Astrocyte (in vitro differentiated cells and primary cell): ENCODE measurements at regions not wholly inside any gene's neighbourhood (a gene's known extent, or its start where the extent isn't known, plus 50 kb on each side); places are given as distances from the start of the nearest gene placed in this dataset.

Experiments
- DNase-seq: peaks from one replicate; pipeline ENCODE4 v3.0.0-alpha.2; 2010; ENCODE audit warnings: low read depth
- FAIRE-seq: peaks from 2 replicates; lab custom pipeline; 2011; peaks lifted over from hg19 to GRCh38; lab: Jason Lieb, UNC
- H2AFZ ChIP-seq: 2 replicates; pipeline ENCODE4 v1.6.0; 2012; ENCODE audit warnings: low read depth, low read length, inconsistent platforms
- H3K27ac ChIP-seq: 2 replicates; pipeline ENCODE4 v1.5.1; 2011; ENCODE audit warnings: low read depth, low read length, inconsistent platforms
- H3K27me3 ChIP-seq: 2 replicates; pipeline ENCODE4 v1.6.0; 2011; ENCODE audit warnings: low read length, inconsistent platforms; ENCODE audit not compliant: insufficient read depth
- H3K36me3 ChIP-seq: 2 replicates; pipeline ENCODE4 v1.5.1; 2011; ENCODE audit warnings: low read length, inconsistent platforms; ENCODE audit not compliant: insufficient read depth
- H3K4me1 ChIP-seq: 2 replicates; pipeline ENCODE4 v1.5.1; 2011; ENCODE audit warnings: low read length, inconsistent platforms; ENCODE audit not compliant: insufficient read depth
- H3K4me2 ChIP-seq: 2 replicates; pipeline ENCODE4 v1.6.0; 2012; ENCODE audit warnings: low read length, inconsistent platforms
- H3K4me3 ChIP-seq: 2 replicates; pipeline ENCODE4 v1.5.1; 2011; ENCODE audit warnings: low read depth, mild to moderate bottlenecking, low read length, inconsistent platforms; ENCODE audit not compliant: insufficient read depth
- H3K79me2 ChIP-seq: 2 replicates; pipeline ENCODE4 v1.6.0; 2012; ENCODE audit warnings: mild to moderate bottlenecking, low read length, inconsistent platforms; ENCODE audit not compliant: insufficient read depth
- H3K9ac ChIP-seq: 2 replicates; pipeline ENCODE4 v1.6.0; 2012; ENCODE audit warnings: mild to moderate bottlenecking, low read length, inconsistent platforms
- H3K9me3 ChIP-seq: 2 replicates; pipeline ENCODE4 v1.5.1; 2012; ENCODE audit warnings: low read depth, mild to moderate bottlenecking, low read length, inconsistent platforms; ENCODE audit not compliant: insufficient read depth
- H4K20me1 ChIP-seq: 2 replicates; pipeline ENCODE4 v1.6.0; 2012; ENCODE audit warnings: low read length, inconsistent platforms; ENCODE audit not compliant: insufficient read depth
- H3K27ac Mint-ChIP-seq: one replicate; pipeline ENCODE4 v1.8.0; 2021; ENCODE audit warnings: mild to moderate bottlenecking, mixed read lengths; ENCODE audit not compliant: unreplicated experiment
- H3K27me3 Mint-ChIP-seq: one replicate; pipeline ENCODE4 v1.8.0; 2021; ENCODE audit warnings: low read depth, mixed read lengths; ENCODE audit not compliant: unreplicated experiment
- H3K36me3 Mint-ChIP-seq: one replicate; pipeline ENCODE4 v1.8.0; 2021; ENCODE audit warnings: low read depth, mixed read lengths; ENCODE audit not compliant: unreplicated experiment
- H3K4me1 Mint-ChIP-seq: one replicate; pipeline ENCODE4 v1.8.0; 2021; ENCODE audit warnings: low read depth, mixed read lengths; ENCODE audit not compliant: unreplicated experiment
- H3K4me3 Mint-ChIP-seq: one replicate; pipeline ENCODE4 v1.8.0; 2021; ENCODE audit warnings: mild to moderate bottlenecking, moderate library complexity, mixed read lengths; ENCODE audit not compliant: unreplicated experiment
- H3K9me3 Mint-ChIP-seq: one replicate; pipeline ENCODE4 v1.8.0; 2021; ENCODE audit warnings: mild to moderate bottlenecking, mixed read lengths; ENCODE audit not compliant: unreplicated experiment
- EZH2 ChIP-seq: IDR thresholded peaks from 2 replicates; pipeline ENCODE4 v1.6.1; 2012; ENCODE audit warnings: mild to moderate bottlenecking, low read length, inconsistent platforms; ENCODE audit not compliant: insufficient read depth
- TF ChIP-seq, protein P1 (sequence below): IDR thresholded peaks from 2 replicates; pipeline ENCODE4 v1.5.1; 2011; ENCODE audit warnings: low read depth, mild to moderate bottlenecking, inconsistent platforms, low read length, moderate library complexity; ENCODE audit not compliant: insufficient read depth

DNA sequence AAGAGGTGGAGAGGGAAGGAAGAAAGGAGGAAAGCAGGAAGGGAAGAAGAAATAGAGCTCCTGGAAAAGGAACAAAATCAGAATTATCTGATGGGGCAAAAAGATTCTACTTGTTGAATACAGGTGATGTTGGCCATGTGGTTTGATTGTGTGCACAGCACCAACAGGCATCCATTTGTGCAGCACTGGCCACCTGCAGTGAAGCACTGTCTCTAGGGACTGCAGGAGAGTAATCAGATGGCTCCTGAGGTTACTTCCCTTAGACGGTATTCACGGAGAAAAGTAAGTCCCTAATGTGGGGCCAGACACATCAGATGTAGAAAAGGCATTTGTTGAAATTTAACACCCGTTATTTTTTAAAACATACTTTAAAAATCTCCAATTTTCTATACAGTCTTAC lies 135.3 kb upstream of the VIPR2 start:
- Histone ChIP-seq H3K4me1 (no peaks in the 10 kb centered on the region), H3K79me2 (no peaks in the 10 kb centered on the region), H3K9ac (no peak overlapping the region), H3K4me2 (no peak overlapping the region), H4K20me1 (no peaks in the 10 kb centered on the region), H3K27me3 (no peaks in the 10 kb centered on the region), H3K9me3 (peaks cover 6% of the 10 kb centered on the region), H3K36me3 (no peaks in the 10 kb centered on the region), H2AFZ (no peak overlapping the region), H3K27ac (no peak overlapping the region), H3K4me3 (no peak overlapping the region)
- Mint-ChIP-seq H3K36me3 (no peaks in the 10 kb centered on the region), H3K27me3 (no peaks in the 10 kb centered on the region), H3K4me1 (no peaks in the 10 kb centered on the region), H3K27ac (no peak overlapping the region), H3K4me3 (no peak overlapping the region), H3K9me3 (peaks cover 8% of the 10 kb centered on the region)
- TF ChIP-seq, protein P1, sequence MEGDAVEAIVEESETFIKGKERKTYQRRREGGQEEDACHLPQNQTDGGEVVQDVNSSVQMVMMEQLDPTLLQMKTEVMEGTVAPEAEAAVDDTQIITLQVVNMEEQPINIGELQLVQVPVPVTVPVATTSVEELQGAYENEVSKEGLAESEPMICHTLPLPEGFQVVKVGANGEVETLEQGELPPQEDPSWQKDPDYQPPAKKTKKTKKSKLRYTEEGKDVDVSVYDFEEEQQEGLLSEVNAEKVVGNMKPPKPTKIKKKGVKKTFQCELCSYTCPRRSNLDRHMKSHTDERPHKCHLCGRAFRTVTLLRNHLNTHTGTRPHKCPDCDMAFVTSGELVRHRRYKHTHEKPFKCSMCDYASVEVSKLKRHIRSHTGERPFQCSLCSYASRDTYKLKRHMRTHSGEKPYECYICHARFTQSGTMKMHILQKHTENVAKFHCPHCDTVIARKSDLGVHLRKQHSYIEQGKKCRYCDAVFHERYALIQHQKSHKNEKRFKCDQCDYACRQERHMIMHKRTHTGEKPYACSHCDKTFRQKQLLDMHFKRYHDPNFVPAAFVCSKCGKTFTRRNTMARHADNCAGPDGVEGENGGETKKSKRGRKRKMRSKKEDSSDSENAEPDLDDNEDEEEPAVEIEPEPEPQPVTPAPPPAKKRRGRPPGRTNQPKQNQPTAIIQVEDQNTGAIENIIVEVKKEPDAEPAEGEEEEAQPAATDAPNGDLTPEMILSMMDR = no peak
- TF ChIP-seq EZH2 = no peak
- DNase-seq (no peak), FAIRE-seq (no peak)

DNA sequence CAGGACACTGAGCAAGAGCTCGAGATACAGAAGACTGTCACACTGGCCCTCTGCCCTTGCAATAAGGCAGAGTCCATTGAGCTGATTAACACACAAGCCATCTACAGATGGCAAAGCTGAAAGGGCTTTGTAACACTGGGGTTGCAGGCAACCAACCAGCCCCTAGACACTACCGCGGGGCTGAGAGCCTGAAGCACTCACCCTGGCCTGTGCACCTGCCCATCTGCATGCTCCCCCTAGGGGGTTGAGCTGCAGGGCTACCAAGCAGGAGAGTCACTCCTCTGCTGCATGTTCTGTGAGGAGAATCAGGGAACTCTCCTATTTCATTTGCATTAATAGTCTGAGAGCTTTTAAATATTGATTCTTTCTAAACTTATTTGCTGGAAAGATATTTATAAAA lies 128.1 kb upstream of the VIPR2 start:
- FAIRE-seq (no peak), DNase-seq (no peak)
- Histone ChIP-seq H2AFZ (no peak overlapping the region), H3K4me3 (no peak overlapping the region), H4K20me1 (no peaks in the 10 kb centered on the region), H3K4me1 (no peaks in the 10 kb centered on the region), H3K9ac (no peak overlapping the region), H3K4me2 (no peak overlapping the region), H3K27me3 (no peaks in the 10 kb centered on the region), H3K9me3 (peaks cover 9% of the 10 kb centered on the region), H3K36me3 (no peaks in the 10 kb centered on the region), H3K27ac (no peak overlapping the region), H3K79me2 (no peaks in the 10 kb centered on the region)
- TF ChIP-seq EZH2 = no peak
- TF ChIP-seq, protein P1 = no peak
- H3K36me3 Mint-ChIP-seq = peaks cover 2% of the 10 kb centered on the region
- no peaks in the 10 kb centered on the region for H3K27me3 Mint-ChIP-seq
- no peak overlapping the region for H3K27ac Mint-ChIP-seq
- H3K4me3 Mint-ChIP-seq = no peak overlapping the region
- H3K4me1 Mint-ChIP-seq = no peaks in the 10 kb centered on the region
- peaks cover 8% of the 10 kb centered on the region for H3K9me3 Mint-ChIP-seq

DNA sequence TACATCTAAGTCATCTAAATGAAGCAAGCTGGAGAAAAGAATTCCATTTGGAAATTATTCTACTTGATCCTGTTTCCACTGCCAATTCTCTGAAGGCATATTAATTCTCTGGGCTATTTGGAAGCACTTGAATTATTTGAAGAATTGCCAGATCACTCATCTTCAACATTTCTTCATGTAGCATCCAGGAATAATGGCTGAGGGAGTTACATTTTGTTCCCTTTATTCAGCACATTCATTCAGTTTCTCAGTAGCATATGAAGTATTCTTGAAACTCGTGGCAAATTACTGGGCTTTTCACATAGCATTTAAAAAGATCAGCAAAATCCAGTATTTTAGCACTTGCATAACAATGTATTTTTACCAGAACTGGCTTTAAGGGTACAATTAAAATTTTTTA lies 127.1 kb upstream of the VIPR2 start:
- peaks cover 2% of the 10 kb centered on the region for H3K36me3 Mint-ChIP-seq
- H3K9me3 Mint-ChIP-seq = peaks cover 5% of the 10 kb centered on the region
- H2AFZ ChIP-seq = no peak overlapping the region
- H3K4me3 ChIP-seq = no peak overlapping the region
- no peak for FAIRE-seq
- H3K4me1 ChIP-seq = no peaks in the 10 kb centered on the region
- H3K4me3 Mint-ChIP-seq = no peak overlapping the region
- H3K9ac ChIP-seq = no peak overlapping the region
- H3K27ac Mint-ChIP-seq = no peak overlapping the region
- no peak overlapping the region for H3K4me2 ChIP-seq
- H3K27ac ChIP-seq = no peak overlapping the region
- H3K27me3 ChIP-seq = no peaks in the 10 kb centered on the region
- H3K27me3 Mint-ChIP-seq = no peaks in the 10 kb centered on the region
- H3K79me2 ChIP-seq = no peaks in the 10 kb centered on the region
- no peak for DNase-seq
- no peaks in the 10 kb centered on the region for H3K36me3 ChIP-seq
- TF ChIP-seq EZH2 = no peak
- TF ChIP-seq, protein P1 = no peak
- H4K20me1 ChIP-seq = no peaks in the 10 kb centered on the region
- H3K9me3 ChIP-seq = peaks cover 9% of the 10 kb centered on the region
- H3K4me1 Mint-ChIP-seq = no peaks in the 10 kb centered on the region
